ENCODE measurements at regions not wholly inside any gene's neighbourhood (a gene's known extent, or its start where the extent isn't known, plus 50 kb on each side); places are given as distances from the start of the nearest gene placed in this dataset.
A peak's percentile ranks its signal among the peaks of the same experiment; 100 is the strongest.

DNA sequence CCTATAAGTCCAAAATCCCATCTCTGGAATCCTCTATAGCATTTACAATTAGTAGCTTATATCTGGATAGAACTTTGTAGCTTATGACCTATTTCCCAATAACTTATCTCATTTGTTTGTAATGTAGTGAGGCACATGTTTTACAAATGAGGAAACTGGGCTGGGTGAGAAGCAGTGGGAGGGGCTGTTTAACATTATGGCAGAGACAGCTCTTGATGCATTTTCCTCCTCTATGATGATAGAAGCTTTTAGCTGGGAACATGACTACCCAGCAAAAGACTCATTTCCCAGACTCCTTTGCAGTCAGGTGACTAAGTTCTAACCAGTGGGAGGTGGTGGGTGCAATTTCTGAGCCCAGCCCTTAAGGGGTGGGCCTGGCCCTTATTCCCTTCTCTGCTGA is 179.7 kb downstream of the TTC8 start:
- Histone ChIP-seq H3K27me3 (no peaks in the 10 kb centered on the region), H3K27ac (no peak overlapping the region), H3K36me3 (no peaks in the 10 kb centered on the region), H3K4me3 (no peak overlapping the region), H3K9me3 (no peaks in the 10 kb centered on the region), H3K4me1 (peaks cover 0 to 4% (median 0%) of the 10 kb centered on the region in 4 donors)
- no peak for DNase-seq
- in situ Hi-C loops (cut with MboI; ENCODE audit: low pct_ligation_motif_present in 1 of 4, low pct_unique_long_range_greater_than_20kb in 1 of 4, low sequenced_read_pairs in 3 of 4) (loop anchor here in 2 of 4 donors (25.0 kb wide), 2 partner anchors 342 to 517 kb away; no protein-coding TSS in a partner anchor), intact Hi-C loops (cut with DNase I; ENCODE audit: low total_unique reads) (no loop called here)
- TF ChIP-seq EP300 (IDR thresholded peaks at IDR 0.05; ENCODE audit: low read depth) (no peak), POLR2AphosphoS5 (IDR thresholded peaks at IDR 0.05) (no peak), POLR2A (IDR thresholded peaks at IDR 0.05) (no peak)
- TF ChIP-seq, protein P1, sequence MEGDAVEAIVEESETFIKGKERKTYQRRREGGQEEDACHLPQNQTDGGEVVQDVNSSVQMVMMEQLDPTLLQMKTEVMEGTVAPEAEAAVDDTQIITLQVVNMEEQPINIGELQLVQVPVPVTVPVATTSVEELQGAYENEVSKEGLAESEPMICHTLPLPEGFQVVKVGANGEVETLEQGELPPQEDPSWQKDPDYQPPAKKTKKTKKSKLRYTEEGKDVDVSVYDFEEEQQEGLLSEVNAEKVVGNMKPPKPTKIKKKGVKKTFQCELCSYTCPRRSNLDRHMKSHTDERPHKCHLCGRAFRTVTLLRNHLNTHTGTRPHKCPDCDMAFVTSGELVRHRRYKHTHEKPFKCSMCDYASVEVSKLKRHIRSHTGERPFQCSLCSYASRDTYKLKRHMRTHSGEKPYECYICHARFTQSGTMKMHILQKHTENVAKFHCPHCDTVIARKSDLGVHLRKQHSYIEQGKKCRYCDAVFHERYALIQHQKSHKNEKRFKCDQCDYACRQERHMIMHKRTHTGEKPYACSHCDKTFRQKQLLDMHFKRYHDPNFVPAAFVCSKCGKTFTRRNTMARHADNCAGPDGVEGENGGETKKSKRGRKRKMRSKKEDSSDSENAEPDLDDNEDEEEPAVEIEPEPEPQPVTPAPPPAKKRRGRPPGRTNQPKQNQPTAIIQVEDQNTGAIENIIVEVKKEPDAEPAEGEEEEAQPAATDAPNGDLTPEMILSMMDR (IDR thresholded peaks at IDR 0.05): no peak

DNA sequence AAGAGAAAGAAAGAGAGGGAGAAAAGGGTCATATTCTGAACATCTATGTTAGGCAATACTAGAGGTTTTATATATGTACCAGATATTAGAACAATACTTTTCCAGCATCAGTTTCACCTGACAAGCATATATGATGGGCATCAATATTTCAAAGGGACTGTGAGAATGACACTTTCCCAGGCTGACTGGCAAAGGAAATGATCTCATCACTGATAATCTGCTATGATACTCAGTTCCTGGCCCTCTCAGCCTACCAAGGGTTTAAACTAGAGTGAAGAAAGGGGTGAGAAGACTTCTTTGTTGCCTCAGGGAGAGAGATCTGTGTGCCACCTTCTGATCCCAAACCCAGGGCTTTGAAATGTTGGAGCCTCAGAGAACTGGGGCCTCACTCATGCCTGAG is 183.5 kb downstream of the TTC8 start:
- Histone ChIP-seq H3K9me3 (no peaks in the 10 kb centered on the region), H3K27ac (no peak overlapping the region), H3K4me1 (peaks cover 0 to 4% (median 0%) of the 10 kb centered on the region in 4 donors), H3K4me3 (no peak overlapping the region), H3K36me3 (no peaks in the 10 kb centered on the region), H3K27me3 (no peaks in the 10 kb centered on the region)
- intact Hi-C loops (cut with DNase I; ENCODE audit: low total_unique reads): no loop called here
- no peak for DNase-seq
- in situ Hi-C loops (cut with MboI; ENCODE audit: low pct_ligation_motif_present in 1 of 4, low pct_unique_long_range_greater_than_20kb in 1 of 4, low sequenced_read_pairs in 3 of 4): loop anchor here in 2 of 4 donors (25.0 kb wide), 2 partner anchors 346 to 521 kb away; no protein-coding TSS in a partner anchor
- TF ChIP-seq, protein P1 (IDR thresholded peaks at IDR 0.05): no peak
- TF ChIP-seq POLR2A (IDR thresholded peaks at IDR 0.05): no peak
- no peak for TF ChIP-seq EP300 (IDR thresholded peaks at IDR 0.05; ENCODE audit: low read depth)
- TF ChIP-seq POLR2AphosphoS5 (IDR thresholded peaks at IDR 0.05): no peak

DNA sequence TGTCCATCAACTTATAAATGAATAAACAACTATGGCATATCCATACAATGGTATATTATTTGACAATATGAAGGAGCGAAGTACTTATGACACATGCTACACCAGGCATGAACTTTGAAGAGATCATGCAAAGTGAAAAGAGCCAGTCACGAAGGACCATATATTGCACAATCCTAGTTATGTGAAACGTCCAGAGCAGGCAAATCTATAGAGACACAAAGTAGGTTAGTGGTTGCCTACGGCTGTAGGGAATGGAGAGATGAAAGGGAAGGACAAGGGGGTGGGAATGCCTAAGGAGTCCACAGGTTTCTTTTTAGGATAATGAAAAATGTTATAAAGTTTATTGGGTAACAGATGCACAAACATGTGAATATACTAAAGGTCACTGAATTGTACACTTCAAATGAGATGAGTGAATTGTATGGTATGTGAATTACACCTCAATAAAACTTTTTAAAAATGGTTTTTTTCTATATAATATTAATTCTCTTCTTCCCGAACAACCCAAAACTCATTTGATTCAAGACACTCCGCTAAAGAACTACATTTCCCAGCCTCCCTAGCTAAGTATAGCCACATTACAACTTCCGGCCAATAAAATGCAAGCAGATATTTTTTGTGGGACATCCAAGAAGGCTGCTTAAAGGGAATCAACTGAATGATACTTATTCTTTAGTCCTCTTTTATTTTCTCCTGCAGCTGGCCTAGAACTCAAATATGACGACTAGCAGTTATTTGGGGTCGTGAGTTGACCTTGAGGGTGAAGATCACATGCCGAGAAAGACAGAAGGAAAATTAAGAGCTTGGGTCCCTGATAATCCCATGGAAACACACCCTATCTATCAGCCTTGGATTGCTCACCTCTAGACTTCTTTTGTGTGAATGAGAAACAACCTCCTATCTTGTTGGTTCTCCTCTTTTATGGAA is 187.2 kb downstream of the TTC8 start:
- 50 to 62% methylated on average over 10 of the region's 10 CpGs for WGBS, 2 donors (ENCODE audit: low coverage in 1 of 2)
- in situ Hi-C loops (cut with MboI; ENCODE audit: low pct_ligation_motif_present in 1 of 4, low pct_unique_long_range_greater_than_20kb in 1 of 4, low sequenced_read_pairs in 3 of 4) (loop anchor here in 2 of 4 donors (10.0 to 25.0 kb wide), 3 partner anchors 347 to 524 kb away; no protein-coding TSS in a partner anchor), intact Hi-C loops (cut with DNase I; ENCODE audit: low total_unique reads) (no loop called here)
- no peak for DNase-seq
- H3K27me3 ChIP-seq: no peaks in the 10 kb centered on the region
- no peak for TF ChIP-seq EP300 (IDR thresholded peaks at IDR 0.05; ENCODE audit: low read depth)
- no peak for TF ChIP-seq POLR2A (IDR thresholded peaks at IDR 0.05)
- TF ChIP-seq, protein P1 (IDR thresholded peaks at IDR 0.05): no peak
- no peak for TF ChIP-seq POLR2AphosphoS5 (IDR thresholded peaks at IDR 0.05)
- H3K9me3 ChIP-seq: no peaks in the 10 kb centered on the region
- peaks cover 0 to 4% (median 0%) of the 10 kb centered on the region in 4 donors for H3K4me1 ChIP-seq
- peak overlapping the region in 3 of 4 donors; percentile 9 to 46 (median 27) for H3K4me3 ChIP-seq
- peak overlapping the region; percentile 73 to 82 (median 77) for H3K27ac ChIP-seq
- no peaks in the 10 kb centered on the region for H3K36me3 ChIP-seq

DNA sequence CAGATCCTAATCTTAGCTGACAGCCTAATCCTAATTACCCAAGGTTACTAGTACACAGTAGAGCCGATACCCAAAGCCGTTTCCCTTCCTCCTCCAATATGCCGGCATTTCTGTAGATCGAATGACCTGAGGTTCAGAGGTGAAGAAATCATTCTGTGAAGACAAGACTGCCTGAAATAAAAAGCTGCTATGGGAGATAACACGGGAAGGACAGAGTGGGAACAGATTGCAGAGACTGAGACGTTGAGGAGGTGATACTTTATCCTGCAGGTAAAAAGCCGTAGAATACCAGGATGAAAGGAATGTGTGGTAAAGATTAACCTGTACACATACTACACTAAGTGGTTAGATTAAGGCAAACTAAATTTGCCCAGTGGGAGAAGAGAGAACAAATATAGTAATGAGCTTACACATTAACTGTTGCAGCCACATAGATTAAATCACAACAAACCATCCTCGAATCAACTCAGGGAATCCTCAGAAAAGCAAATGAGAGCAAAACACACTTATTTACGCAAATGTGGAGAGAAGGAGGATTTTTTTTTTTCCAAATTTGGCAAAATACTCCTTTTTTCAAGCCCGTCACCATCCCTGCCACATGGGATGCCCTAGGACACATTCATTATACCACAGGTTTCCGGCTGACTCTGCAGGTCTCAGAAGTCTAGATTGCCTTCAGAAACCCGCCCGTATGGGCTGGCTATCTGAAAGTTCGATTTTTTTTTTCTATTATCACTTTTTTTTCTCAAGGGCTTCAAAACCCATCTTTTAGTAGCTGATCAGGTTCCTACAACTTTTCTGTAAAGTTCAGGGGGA is 188.0 kb downstream of the TTC8 start:
- no peaks in the 10 kb centered on the region for H3K27me3 ChIP-seq
- no peaks in the 10 kb centered on the region for H3K36me3 ChIP-seq
- in situ Hi-C loops (cut with MboI; ENCODE audit: low pct_ligation_motif_present in 1 of 4, low pct_unique_long_range_greater_than_20kb in 1 of 4, low sequenced_read_pairs in 3 of 4) (loop anchor here in 2 of 4 donors (10.0 to 25.0 kb wide), 3 partner anchors 348 to 525 kb away; no protein-coding TSS in a partner anchor), intact Hi-C loops (cut with DNase I; ENCODE audit: low total_unique reads) (no loop called here)
- peak overlapping the region; percentile 4 to 46 (median 18) for H3K4me3 ChIP-seq
- 53 to 59% methylated on average over 10 to 14 of the region's 14 CpGs for WGBS, 2 donors (ENCODE audit: low coverage in 1 of 2)
- H3K27ac ChIP-seq: peak overlapping the region; percentile 73 to 82 (median 77)
- DNase-seq: peak; percentile 25
- peaks cover 0 to 4% (median 0%) of the 10 kb centered on the region in 4 donors for H3K4me1 ChIP-seq
- H3K9me3 ChIP-seq: no peaks in the 10 kb centered on the region
- TF ChIP-seq, protein P1 (IDR thresholded peaks at IDR 0.05): no peak
- TF ChIP-seq POLR2A (IDR thresholded peaks at IDR 0.05) (no peak), EP300 (IDR thresholded peaks at IDR 0.05; ENCODE audit: low read depth) (no peak), POLR2AphosphoS5 (IDR thresholded peaks at IDR 0.05) (no peak)

All from transverse colon (tissue), 4 donors.